SU-DHL-6 (cell line): ENCODE measurements at regions not wholly inside any gene's neighbourhood (a gene's known extent, or its start where the extent isn't known, plus 50 kb on each side); places are given as distances from the start of the nearest gene placed in this dataset.

ENCODE experiments used
- H2AFZ ChIP-seq: fragments of 200-600 bp; sonication (generic); 2 replicates; pipeline ENCODE4 v1.6.1; 2014; ENCODE audit warnings: low read depth, mild to moderate bottlenecking, moderate library complexity, mixed read lengths, antibody characterized with exemption, low read length; ENCODE audit not compliant: severe bottlenecking
- H3F3A ChIP-seq: fragments of 200-600 bp; shearing (Covaris generic); 2 replicates; pipeline ENCODE4 v1.6.0; 2016; ENCODE audit warnings: antibody characterized with exemption, mild to moderate bottlenecking; ENCODE audit not compliant: insufficient read depth
- H3K27ac ChIP-seq: fragments of 200-600 bp; sonication (generic); 2 replicates; pipeline ENCODE4 v1.5.1; 2016; ENCODE audit warnings: low read depth, mild to moderate bottlenecking, low read length, moderate library complexity, mixed read lengths
- H3K27me3 ChIP-seq: fragments of 200-600 bp; sonication (generic), shearing (Covaris generic); 2 replicates; pipeline ENCODE4 v1.6.0; 2014; ENCODE audit warnings: mild to moderate bottlenecking, low read length
- H3K36me3 ChIP-seq: fragments of 200-600 bp; sonication (generic); 2 replicates; pipeline ENCODE4 v1.6.1; 2014; ENCODE audit warnings: mild to moderate bottlenecking, low read length, mixed read lengths
- H3K4me2 ChIP-seq: fragments of 300-600, 200-600 bp; shearing (Covaris generic), sonication (generic); 2 replicates; pipeline ENCODE4 v1.6.0; 2014; ENCODE audit warnings: low read length, low read depth, mild to moderate bottlenecking; ENCODE audit not compliant: poor library complexity, severe bottlenecking
- H3K4me3 ChIP-seq: fragments of 200-600 bp; sonication (generic); 2 replicates; pipeline ENCODE4 v1.5.1; 2014; ENCODE audit warnings: antibody characterized with exemption, low read length, mild to moderate bottlenecking, mixed read lengths; ENCODE audit not compliant: insufficient read depth, poor library complexity, severe bottlenecking
- H3K79me2 ChIP-seq: fragments of 200-600 bp; sonication (generic); 2 replicates; pipeline ENCODE4 v1.6.1; 2014; ENCODE audit warnings: mild to moderate bottlenecking, low read length, moderate library complexity; ENCODE audit not compliant: insufficient read depth
- H3K9ac ChIP-seq: fragments of 200-600 bp; sonication (generic); 2 replicates; pipeline ENCODE4 v1.7.0; 2014; ENCODE audit warnings: mild to moderate bottlenecking, low read length
- H3K9me2 ChIP-seq: fragments of 200-600 bp; sonication (generic); replicated peaks from 2 replicates; pipeline ENCODE4 v1.6.1; 2014; ENCODE audit warnings: low read length; ENCODE audit not compliant: insufficient read depth
- H3K9me3 ChIP-seq: fragments of 200-600 bp; sonication (generic); 2 replicates; pipeline ENCODE4 v1.6.1; 2014; ENCODE audit warnings: low read length, mixed read lengths; ENCODE audit not compliant: insufficient read depth
- H4K20me1 ChIP-seq: fragments of 200-600 bp; sonication (generic); 2 replicates; pipeline ENCODE4 v1.6.1; 2014; ENCODE audit warnings: low read depth, mild to moderate bottlenecking, antibody characterized with exemption, low read length, moderate library complexity, mixed read lengths
- EZH2phosphoT487 ChIP-seq: fragments of 200-600 bp; sonication (generic), shearing (Covaris generic); conservative IDR thresholded peaks from 2 replicates; pipeline ENCODE4 v1.6.1; 2018; ENCODE audit warnings: mild to moderate bottlenecking, antibody characterized with exemption, low read length, moderate library complexity, mixed read lengths
- TF ChIP-seq, protein P1 (sequence below): fragments of 200-600 bp; sonication (generic); IDR thresholded peaks from one replicate; pipeline ENCODE4 v1.5.1; 2017; ENCODE audit warnings: antibody characterized with exemption, mild to moderate bottlenecking, low read length, moderate library complexity; ENCODE audit not compliant: insufficient read depth, poor library complexity, severe bottlenecking

DNA sequence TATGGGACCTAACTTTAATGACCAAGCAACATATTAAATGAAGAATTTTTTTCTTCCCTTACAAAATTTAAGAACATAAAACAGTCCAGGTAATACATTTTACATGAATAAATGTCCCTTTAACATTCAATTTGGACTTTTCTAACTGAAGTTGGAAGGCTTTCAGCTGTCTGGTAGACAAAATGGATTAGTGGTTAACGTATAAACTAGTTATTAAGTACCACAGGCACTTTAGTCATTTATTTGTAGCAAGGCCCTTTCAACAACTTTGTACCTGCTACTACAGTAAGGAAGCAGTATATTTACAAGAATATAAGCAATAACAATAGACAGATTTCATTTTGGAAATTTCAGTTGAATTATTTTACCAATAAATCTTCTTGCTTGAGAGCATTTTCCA lies 152.5 kb upstream of the TENT5D start:
- Histone ChIP-seq H3K27ac (no peak overlapping the region), H3K79me2 (no peaks in the 10 kb centered on the region), H3K9ac (no peak overlapping the region), H3K27me3 (no peaks in the 10 kb centered on the region), H3K9me2 (no peaks in the 10 kb centered on the region), H3K36me3 (no peaks in the 10 kb centered on the region), H3K4me3 (no peak overlapping the region), H3K4me2 (no peak overlapping the region), H2AFZ (no peak overlapping the region), H3F3A (no peaks in the 10 kb centered on the region), H3K9me3 (no peaks in the 10 kb centered on the region), H4K20me1 (no peaks in the 10 kb centered on the region)
- TF ChIP-seq, protein P1, sequence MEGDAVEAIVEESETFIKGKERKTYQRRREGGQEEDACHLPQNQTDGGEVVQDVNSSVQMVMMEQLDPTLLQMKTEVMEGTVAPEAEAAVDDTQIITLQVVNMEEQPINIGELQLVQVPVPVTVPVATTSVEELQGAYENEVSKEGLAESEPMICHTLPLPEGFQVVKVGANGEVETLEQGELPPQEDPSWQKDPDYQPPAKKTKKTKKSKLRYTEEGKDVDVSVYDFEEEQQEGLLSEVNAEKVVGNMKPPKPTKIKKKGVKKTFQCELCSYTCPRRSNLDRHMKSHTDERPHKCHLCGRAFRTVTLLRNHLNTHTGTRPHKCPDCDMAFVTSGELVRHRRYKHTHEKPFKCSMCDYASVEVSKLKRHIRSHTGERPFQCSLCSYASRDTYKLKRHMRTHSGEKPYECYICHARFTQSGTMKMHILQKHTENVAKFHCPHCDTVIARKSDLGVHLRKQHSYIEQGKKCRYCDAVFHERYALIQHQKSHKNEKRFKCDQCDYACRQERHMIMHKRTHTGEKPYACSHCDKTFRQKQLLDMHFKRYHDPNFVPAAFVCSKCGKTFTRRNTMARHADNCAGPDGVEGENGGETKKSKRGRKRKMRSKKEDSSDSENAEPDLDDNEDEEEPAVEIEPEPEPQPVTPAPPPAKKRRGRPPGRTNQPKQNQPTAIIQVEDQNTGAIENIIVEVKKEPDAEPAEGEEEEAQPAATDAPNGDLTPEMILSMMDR, result no peak
- no peak for TF ChIP-seq EZH2phosphoT487

DNA sequence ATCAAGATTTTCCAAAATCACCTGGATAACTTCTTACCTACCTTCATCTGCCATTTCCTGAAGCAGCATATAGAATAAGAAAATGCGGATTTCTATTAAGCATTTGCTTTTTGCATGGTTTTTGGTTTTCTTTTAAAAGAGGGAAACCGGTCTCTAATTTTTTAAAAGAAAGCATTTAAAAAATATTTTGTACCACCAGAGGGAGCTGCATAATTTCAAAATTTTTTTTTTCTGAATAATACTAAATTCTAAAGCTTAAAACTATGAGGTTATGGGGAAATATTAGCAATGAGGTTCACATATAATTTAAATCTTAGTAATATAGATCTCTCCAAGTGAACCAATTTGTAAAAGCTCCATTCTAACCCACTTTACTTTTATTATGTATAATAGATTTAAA lies 137.7 kb upstream of the TENT5D start:
- H4K20me1 ChIP-seq, result no peaks in the 10 kb centered on the region
- no peaks in the 10 kb centered on the region for H3K79me2 ChIP-seq
- H3F3A ChIP-seq, result no peaks in the 10 kb centered on the region
- H2AFZ ChIP-seq, result no peak overlapping the region
- TF ChIP-seq EZH2phosphoT487, result no peak
- TF ChIP-seq, protein P1, result peak; percentile 11
- no peaks in the 10 kb centered on the region for H3K36me3 ChIP-seq
- H3K9me2 ChIP-seq, result no peaks in the 10 kb centered on the region
- no peak overlapping the region for H3K4me2 ChIP-seq
- no peak overlapping the region for H3K27ac ChIP-seq
- no peaks in the 10 kb centered on the region for H3K27me3 ChIP-seq
- H3K4me3 ChIP-seq, result no peak overlapping the region
- no peaks in the 10 kb centered on the region for H3K9me3 ChIP-seq
- no peak overlapping the region for H3K9ac ChIP-seq

DNA sequence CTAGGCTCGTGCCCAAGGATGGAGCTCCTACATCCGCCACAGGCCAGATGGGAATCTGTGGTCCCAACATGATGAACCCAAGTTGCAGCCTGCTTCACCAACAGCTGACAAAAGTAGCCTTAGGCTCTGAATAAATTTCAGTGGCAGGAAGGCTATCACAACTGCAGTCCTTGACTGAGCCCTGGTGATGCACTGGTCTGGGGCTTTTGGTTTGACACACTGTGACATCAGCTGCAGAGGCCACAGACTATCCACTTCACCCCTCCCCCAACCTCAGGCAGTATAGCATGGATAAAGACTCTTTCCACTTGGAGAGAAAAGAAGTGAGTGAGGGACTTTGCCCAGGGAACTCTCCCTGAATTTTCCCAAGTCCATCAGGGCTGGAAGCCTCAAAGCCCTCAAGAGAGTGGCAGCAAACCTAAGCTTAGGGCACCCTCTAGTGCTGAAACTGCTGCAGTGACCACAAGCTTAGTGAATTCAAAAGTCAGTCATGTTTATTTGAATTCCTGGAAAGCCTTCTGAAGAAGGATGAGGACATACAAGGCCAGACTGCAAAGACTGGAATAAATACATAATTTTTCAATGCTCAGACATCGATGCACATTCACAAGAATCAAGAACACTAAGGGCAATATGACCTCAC lies 135.0 kb upstream of the TENT5D start:
- Histone ChIP-seq H3K36me3 (no peaks in the 10 kb centered on the region), H3K9ac (no peak overlapping the region), H3K9me2 (no peaks in the 10 kb centered on the region), H4K20me1 (no peaks in the 10 kb centered on the region), H3K79me2 (no peaks in the 10 kb centered on the region), H3K4me2 (no peak overlapping the region), H3K27me3 (no peaks in the 10 kb centered on the region), H3K4me3 (no peak overlapping the region), H3F3A (no peaks in the 10 kb centered on the region), H3K27ac (no peak overlapping the region), H3K9me3 (no peaks in the 10 kb centered on the region), H2AFZ (no peak overlapping the region)
- TF ChIP-seq, protein P1, result no peak
- TF ChIP-seq EZH2phosphoT487, result no peak
